ENCODE measurements at regions not wholly inside any gene's neighbourhood (a gene's known extent, or its start where the extent isn't known, plus 50 kb on each side); places are given as distances from the start of the nearest gene placed in this dataset.
"Not testable (repeated sequence)": the region's sequence is repeated elsewhere in the genome, so short reads cannot be mapped to it uniquely, and the experiment has no call there.

DNA sequence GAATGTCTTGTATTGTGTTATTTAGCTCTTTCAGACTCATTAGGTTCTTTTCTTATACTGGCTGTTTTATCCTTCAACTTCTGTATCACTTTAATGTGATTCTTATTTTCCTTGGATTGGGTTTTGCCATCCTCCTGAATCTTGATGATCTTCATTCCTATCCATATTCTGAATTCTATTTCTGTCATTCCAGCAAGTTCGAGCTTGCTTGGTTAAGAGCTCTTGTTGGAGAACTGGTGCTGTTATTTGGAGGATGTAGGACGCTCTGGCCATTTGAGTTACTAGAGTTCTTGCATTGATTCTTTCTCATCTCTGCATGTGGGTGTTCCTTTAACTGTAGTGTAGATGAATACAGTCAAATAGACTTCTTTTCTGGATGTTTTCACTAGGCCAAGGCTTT lies 142.3 kb upstream of the SLC38A2 start:
- no peak for DNase-seq
- intact Hi-C loops (cut with DNase I), result no loop called here

- DNase-seq; intact Hi-C loops (cut with DNase I): not testable (repeated sequence)
These were observed 137.7 kb upstream of the SLC38A2 start for GRCh38 chr12:46510257-46510656.

- intact Hi-C loops (cut with DNase I), result no loop called here
- DNase-seq, result no peak
These were observed 136.6 kb upstream of the SLC38A2 start for GRCh38 chr12:46509135-46509534.

DNA sequence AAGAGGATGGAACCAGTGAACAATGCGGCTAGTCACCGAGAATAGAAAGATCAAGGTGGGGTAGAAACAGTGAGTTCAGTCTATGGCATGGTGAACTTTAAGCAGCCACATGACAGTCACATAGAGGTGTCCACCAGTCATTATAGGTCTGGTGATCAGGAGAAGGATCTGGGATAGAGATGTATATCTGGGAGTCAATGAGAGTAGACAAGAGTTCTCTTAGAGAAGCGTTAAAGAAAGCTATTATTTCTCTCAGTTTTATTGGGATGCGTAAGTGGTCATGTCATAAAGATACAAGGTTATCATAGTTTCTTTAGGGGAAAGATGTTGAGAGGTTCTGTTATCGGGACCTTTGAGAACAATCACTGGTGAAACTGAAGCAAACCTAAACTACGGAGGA lies 136.1 kb upstream of the SLC38A2 start:
- intact Hi-C loops (cut with DNase I), result no loop called here
- DNase-seq, result no peak

DNA sequence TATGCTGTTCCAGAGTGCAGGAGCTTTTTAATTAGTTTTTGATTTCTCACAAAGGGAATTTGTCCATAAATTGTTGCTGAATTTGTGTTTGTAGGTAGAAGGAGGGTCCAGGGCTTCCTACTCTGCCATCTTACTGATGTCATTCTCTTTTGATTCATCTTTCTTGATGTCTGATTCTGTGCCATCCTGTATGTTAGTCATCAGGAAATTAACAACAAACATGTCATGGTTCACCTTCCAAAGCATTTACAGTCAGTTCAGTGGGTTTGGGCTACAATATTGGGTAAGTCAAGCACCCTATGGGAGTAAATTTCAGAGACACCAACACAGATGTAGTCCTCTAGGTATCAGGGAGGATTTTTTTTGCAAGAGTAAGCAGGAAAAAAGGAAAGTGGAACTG lies 135.2 kb upstream of the SLC38A2 start:
- no peak for DNase-seq
- intact Hi-C loops (cut with DNase I), result no loop called here

GRCh38 chr12:46506961-46507360 lies 134.4 kb upstream of the SLC38A2 start:
- intact Hi-C loops (cut with DNase I), result no loop called here
- no peak for DNase-seq

- no peak for DNase-seq
These were observed 133.6 kb upstream of the SLC38A2 start for GRCh38 chr12:46506198-46506597.

DNA sequence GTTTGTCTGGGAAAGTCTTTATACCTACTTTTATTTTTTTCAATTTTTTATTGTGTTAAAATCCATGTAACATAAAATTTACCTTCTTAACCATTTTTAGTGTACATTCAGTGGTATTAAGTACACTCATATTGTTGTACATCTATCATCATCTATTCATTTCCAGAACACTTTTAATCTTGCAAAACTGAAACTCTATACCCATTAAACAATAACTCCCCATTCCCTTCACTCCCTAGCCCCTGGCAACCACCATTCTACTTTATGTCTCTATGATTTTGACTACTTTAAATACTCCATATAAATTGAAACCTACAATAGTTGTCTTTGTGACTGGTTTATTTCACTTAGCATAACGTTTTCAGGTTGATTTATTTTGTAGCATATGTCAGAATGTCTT lies 131.9 kb upstream of the SLC38A2 start:
- intact Hi-C loops (cut with DNase I), result no loop called here
- DNase-seq, result no peak

More at GRCh38 chr12:46506198-46506597, 133.6 kb upstream of the SLC38A2 start:
- intact Hi-C loops (cut with DNase I), result no loop called here

- intact Hi-C loops (cut with DNase I), result no loop called here
- no peak for DNase-seq
These were observed 131.1 kb upstream of the SLC38A2 start for GRCh38 chr12:46503637-46504175.

DNA sequence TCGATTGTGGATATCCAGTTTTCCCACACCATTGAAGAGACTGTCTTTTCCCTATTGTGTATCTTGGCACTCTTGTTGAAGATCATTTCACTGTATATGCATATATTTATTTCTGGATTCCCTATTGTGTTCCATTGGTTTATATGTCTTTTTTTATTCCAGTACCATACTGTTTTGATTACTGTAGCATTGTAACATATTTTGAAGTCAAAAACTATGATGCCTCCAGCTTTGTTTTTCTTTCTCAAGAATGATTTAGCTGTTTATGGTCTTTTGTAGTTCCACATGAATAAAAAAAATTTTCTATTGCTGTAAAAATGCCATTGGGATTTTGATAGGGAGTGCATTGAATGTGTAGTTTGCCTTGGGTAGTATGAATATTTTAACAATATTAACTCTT lies 128.1 kb upstream of the SLC38A2 start:
- DNase-seq, result no peak
- intact Hi-C loops (cut with DNase I), result no loop called here

GRCh38 chr12:46499901-46500300 lies 127.3 kb upstream of the SLC38A2 start:
- intact Hi-C loops (cut with DNase I), result no loop called here

DNA sequence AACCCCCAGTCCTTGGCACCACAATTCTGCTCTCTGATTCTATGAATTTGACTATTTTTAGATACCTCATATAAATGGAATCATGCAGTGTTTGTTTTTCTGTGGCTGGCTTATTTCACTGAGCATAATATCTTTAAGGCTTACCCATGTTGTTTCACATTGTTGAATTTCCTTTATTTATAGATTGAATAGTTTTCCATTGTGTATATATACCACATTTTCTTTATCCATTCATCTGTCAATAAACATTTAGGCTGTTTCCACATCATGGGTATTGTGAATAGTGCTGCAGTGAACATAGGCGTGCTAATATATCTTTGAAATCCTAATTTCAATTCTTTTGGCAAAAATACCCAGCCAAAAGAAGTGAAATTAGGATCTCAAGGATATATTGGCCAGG lies 126.7 kb upstream of the SLC38A2 start:
- DNase-seq, result no peak

More at GRCh38 chr12:46499901-46500300, 127.3 kb upstream of the SLC38A2 start:
- no peak for DNase-seq

GRCh38 chr12:46497739-46498138 lies 125.2 kb upstream of the SLC38A2 start:
- intact Hi-C loops (cut with DNase I), result no loop called here
- no peak for DNase-seq

More for the DNA sequence above, 126.7 kb upstream of the SLC38A2 start:
- intact Hi-C loops (cut with DNase I), result no loop called here

DNA sequence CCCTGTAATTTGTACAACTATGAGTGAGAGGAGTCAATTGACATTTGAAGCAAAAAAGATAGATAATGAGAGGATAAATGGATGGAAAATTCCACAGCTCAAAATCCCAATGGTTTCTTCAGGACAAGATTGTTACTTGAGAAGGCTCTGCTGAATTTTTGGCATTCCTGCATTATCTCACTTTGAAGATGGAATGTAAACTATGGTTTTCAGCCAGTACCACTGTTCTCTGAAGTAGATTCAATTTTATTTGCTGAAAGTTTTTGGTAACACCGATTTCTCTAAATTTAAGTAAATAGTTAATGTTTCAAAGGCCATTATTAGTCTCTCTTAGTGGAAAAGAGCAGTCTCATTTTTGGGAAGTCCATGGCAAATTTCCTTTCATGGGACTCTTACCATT lies 121.9 kb upstream of the SLC38A2 start:
- intact Hi-C loops (cut with DNase I), result no loop called here
- DNase-seq, result no peak

- no peak for DNase-seq
- intact Hi-C loops (cut with DNase I), result no loop called here
These were observed 121.2 kb upstream of the SLC38A2 start for GRCh38 chr12:46493834-46494181.

- intact Hi-C loops (cut with DNase I), result no loop called here
These were observed 120.7 kb upstream of the SLC38A2 start for GRCh38 chr12:46493150-46493833.

DNA sequence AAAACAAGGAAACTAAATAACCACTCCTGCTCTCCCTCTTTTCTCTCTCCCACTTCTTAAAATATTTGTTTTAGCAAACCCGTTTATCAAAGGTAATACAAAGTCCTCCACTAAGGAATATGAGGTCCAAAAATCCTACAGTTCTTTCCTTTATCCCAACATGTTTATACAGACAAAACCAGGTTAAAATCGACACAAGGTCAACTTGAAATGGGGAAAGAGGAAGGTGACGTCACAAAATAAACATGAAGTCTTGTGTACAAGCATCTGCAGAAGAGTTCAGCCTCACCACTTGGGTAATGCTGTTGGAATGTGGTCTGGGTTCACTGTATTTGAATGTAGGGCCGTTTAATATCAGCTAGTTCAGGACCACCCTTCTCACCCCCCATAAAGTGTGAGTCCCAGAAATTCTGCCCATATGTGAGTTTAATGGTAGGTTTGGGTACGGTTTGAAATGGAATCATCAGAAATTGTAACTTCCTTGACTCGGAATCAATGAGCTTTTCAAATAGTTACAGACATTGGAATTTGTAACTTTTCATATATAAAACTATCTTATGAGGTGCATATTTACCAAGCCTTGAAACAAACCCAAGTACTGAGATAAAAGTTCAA lies 120.0 kb upstream of the SLC38A2 start:
- no peak for DNase-seq
- intact Hi-C loops (cut with DNase I), result no loop called here

More at GRCh38 chr12:46493150-46493833, 120.7 kb upstream of the SLC38A2 start:
- no peak for DNase-seq

- intact Hi-C loops (cut with DNase I), result no loop called here
- no peak for DNase-seq
These were observed 119.0 kb upstream of the SLC38A2 start for GRCh38 chr12:46491548-46491947.

DNA sequence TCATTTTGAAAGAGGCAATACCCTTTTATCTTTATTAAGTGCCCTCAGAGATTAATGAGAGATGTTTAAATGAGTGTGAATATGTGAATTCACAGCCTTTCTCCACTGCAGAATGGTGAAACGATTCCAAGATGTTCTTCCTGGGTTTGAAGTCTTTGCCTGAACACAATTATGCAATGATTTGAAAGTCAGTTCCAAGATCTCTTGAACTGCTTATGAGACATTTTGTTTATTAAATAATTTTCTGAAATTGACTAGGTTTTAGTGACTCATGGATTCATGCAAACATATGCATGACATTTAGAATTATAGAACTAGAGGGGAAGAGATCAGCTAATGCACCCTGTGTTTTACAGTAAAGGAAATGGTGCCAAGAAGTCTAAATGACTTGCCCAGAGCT lies 118.1 kb upstream of the SLC38A2 start:
- intact Hi-C loops (cut with DNase I), result no loop called here
- no peak for DNase-seq

GRCh38 chr12:46489951-46490388 lies 117.4 kb upstream of the SLC38A2 start:
- intact Hi-C loops (cut with DNase I), result no loop called here
- no peak for DNase-seq

GRCh38 chr12:46487567-46488131 lies 115.1 kb upstream of the SLC38A2 start:
- no peak for DNase-seq
- intact Hi-C loops (cut with DNase I), result no loop called here
